ENCODE measurements at regions not wholly inside any gene's neighbourhood (a gene's known extent, or its start where the extent isn't known, plus 50 kb on each side); places are given as distances from the start of the nearest gene placed in this dataset.
"Not testable (repeated sequence)": the region's sequence is repeated elsewhere in the genome, so short reads cannot be mapped to it uniquely, and the experiment has no call there.

GRCh38 chr6:938271-938905 is 245.4 kb upstream of the EXOC2 start:
- no peak for DNase-seq (ENCODE audit: low read depth)

GRCh38 chr6:935582-935981 is 242.6 kb upstream of the EXOC2 start:
- DNase-seq (ENCODE audit: low read depth), result no peak

- DNase-seq (ENCODE audit: low read depth), result no peak
These were observed 241.7 kb upstream of the EXOC2 start for GRCh38 chr6:934686-935085.

GRCh38 chr6:931919-932318 is 239.0 kb upstream of the EXOC2 start:
- not testable (repeated sequence) for DNase-seq (ENCODE audit: low read depth)

GRCh38 chr6:927157-927556 is 234.2 kb upstream of the EXOC2 start:
- no peak for DNase-seq (ENCODE audit: low read depth)

- DNase-seq (ENCODE audit: low read depth), result no peak
These were observed 232.8 kb upstream of the EXOC2 start for GRCh38 chr6:925656-926213.

GRCh38 chr6:924661-925060 is 231.7 kb upstream of the EXOC2 start:
- DNase-seq (ENCODE audit: low read depth), result no peak

- DNase-seq (ENCODE audit: low read depth), result no peak
These were observed 228.5 kb upstream of the EXOC2 start for GRCh38 chr6:921400-921799.

GRCh38 chr6:920512-920911 is 227.6 kb upstream of the EXOC2 start:
- no peak for DNase-seq (ENCODE audit: low read depth)

- no peak for DNase-seq (ENCODE audit: low read depth)
These were observed 226.6 kb upstream of the EXOC2 start for GRCh38 chr6:919500-919899.

GRCh38 chr6:917939-918338 is 225.0 kb upstream of the EXOC2 start:
- DNase-seq (ENCODE audit: low read depth), result no peak

GRCh38 chr6:917296-917695 is 224.4 kb upstream of the EXOC2 start:
- no peak for DNase-seq (ENCODE audit: low read depth)

- no peak for DNase-seq (ENCODE audit: low read depth)
These were observed 223.2 kb upstream of the EXOC2 start for GRCh38 chr6:916131-916530.

- DNase-seq (ENCODE audit: low read depth), result no peak
These were observed 220.2 kb upstream of the EXOC2 start for GRCh38 chr6:912871-913835.

- no peak for DNase-seq (ENCODE audit: low read depth)
These were observed 215.0 kb upstream of the EXOC2 start for GRCh38 chr6:907928-908327.

- no peak for DNase-seq (ENCODE audit: low read depth)
These were observed 214.0 kb upstream of the EXOC2 start for GRCh38 chr6:906920-907319.

GRCh38 chr6:905556-905955 is 212.6 kb upstream of the EXOC2 start:
- no peak for DNase-seq (ENCODE audit: low read depth)

- DNase-seq (ENCODE audit: low read depth), result no peak
These were observed 212.1 kb upstream of the EXOC2 start for GRCh38 chr6:904994-905393.

- DNase-seq (ENCODE audit: low read depth), result no peak
These were observed 210.8 kb upstream of the EXOC2 start for GRCh38 chr6:903761-904160.

- DNase-seq (ENCODE audit: low read depth), result no peak
These were observed 208.9 kb upstream of the EXOC2 start for GRCh38 chr6:901696-902460.

- no peak for DNase-seq (ENCODE audit: low read depth)
These were observed 208.0 kb upstream of the EXOC2 start for GRCh38 chr6:900716-901605.
